H9 (cell line): ENCODE measurements at regions not wholly inside any gene's neighbourhood (a gene's known extent, or its start where the extent isn't known, plus 50 kb on each side); places are given as distances from the start of the nearest gene placed in this dataset.

Experiments used
- DNase-seq: peaks from one replicate; pipeline ENCODE4 v3.0.0-alpha.2; 2017
- H2AFZ ChIP-seq: one replicate; pipeline ENCODE4 v1.6.1; 2013; ENCODE audit warnings: mild to moderate bottlenecking, low read length, control low read depth, moderate library complexity
- H2AK5ac ChIP-seq: 2 replicates; pipeline ENCODE4 v1.6.1; 2013; ENCODE audit warnings: low read length, control low read depth, mixed read lengths; ENCODE audit not compliant: insufficient read length
- H2BK120ac ChIP-seq: one replicate; pipeline ENCODE4 v1.6.1; 2013; ENCODE audit warnings: low read depth, mild to moderate bottlenecking, low read length, control low read depth, inconsistent platforms; ENCODE audit not compliant: poor library complexity, severe bottlenecking
- H2BK12ac ChIP-seq: 2 replicates; pipeline ENCODE4 v1.6.1; 2013; ENCODE audit warnings: low read length, control low read depth, mixed read lengths, low read depth; ENCODE audit not compliant: insufficient read length
- H2BK15ac ChIP-seq: 2 replicates; pipeline ENCODE4 v1.6.1; 2013; ENCODE audit warnings: low read depth, low read length, control low read depth
- H2BK20ac ChIP-seq: one replicate; pipeline ENCODE4 v1.6.1; 2013; ENCODE audit warnings: low read depth, mild to moderate bottlenecking, low read length, control low read depth, inconsistent platforms; ENCODE audit not compliant: poor library complexity, severe bottlenecking
- H2BK5ac ChIP-seq: 2 replicates; pipeline ENCODE4 v1.6.1; 2013; ENCODE audit warnings: low read length, control low read depth, mixed read lengths; ENCODE audit not compliant: insufficient read length
- H3K14ac ChIP-seq: 2 replicates; pipeline ENCODE4 v1.6.1; 2013; ENCODE audit warnings: low read length, control low read depth; ENCODE audit not compliant: insufficient read depth
- H3K18ac ChIP-seq: 2 replicates; pipeline ENCODE4 v1.6.1; 2013; ENCODE audit warnings: low read depth, mild to moderate bottlenecking, mixed read lengths, low read length, control low read depth; ENCODE audit not compliant: insufficient read length
- H3K23ac ChIP-seq: 2 replicates; pipeline ENCODE4 v1.6.1; 2013; ENCODE audit warnings: low read length, control low read depth, mixed read lengths, low read depth; ENCODE audit not compliant: insufficient read length
- H3K23me2 ChIP-seq: 2 replicates; pipeline ENCODE4 v1.6.1; 2013; ENCODE audit warnings: low read depth, mild to moderate bottlenecking, mixed read lengths, low read length, control low read depth; ENCODE audit not compliant: insufficient read length, poor library complexity, severe bottlenecking
- H3K27ac ChIP-seq: 2 replicates; pipeline ENCODE4 v1.5.1; 2013; ENCODE audit warnings: low read length, control low read depth, mixed read lengths, low read depth; ENCODE audit not compliant: insufficient read length
- H3K27me3 ChIP-seq: 2 replicates; pipeline ENCODE4 v1.6.1; 2013; ENCODE audit warnings: low read length, control low read depth, inconsistent platforms; ENCODE audit not compliant: insufficient read depth
- H3K4ac ChIP-seq: 2 replicates; pipeline ENCODE4 v1.6.1; 2013; ENCODE audit warnings: low read depth, mild to moderate bottlenecking, control low read depth, inconsistent platforms, low read length, moderate library complexity
- H3K4me1 ChIP-seq: 2 replicates; pipeline ENCODE4 v1.6.1; 2013; ENCODE audit warnings: low read length, control low read depth, inconsistent platforms; ENCODE audit not compliant: insufficient read depth
- H3K4me2 ChIP-seq: 2 replicates; pipeline ENCODE4 v1.6.1; 2013; ENCODE audit warnings: low read length, control low read depth, mixed read lengths; ENCODE audit not compliant: insufficient read length, insufficient read depth
- H3K56ac ChIP-seq: 2 replicates; pipeline ENCODE4 v1.6.1; 2013; ENCODE audit warnings: low read depth, mild to moderate bottlenecking, mixed read lengths, low read length, control low read depth; ENCODE audit not compliant: insufficient read length
- H3K79me1 ChIP-seq: 2 replicates; pipeline ENCODE4 v1.6.1; 2013; ENCODE audit warnings: low read depth, mild to moderate bottlenecking, moderate library complexity, low read length, control low read depth, inconsistent platforms; ENCODE audit not compliant: insufficient read depth, poor library complexity, severe bottlenecking
- H3K79me2 ChIP-seq: 2 replicates; pipeline ENCODE4 v1.6.1; 2013; ENCODE audit warnings: low read length, control low read depth, inconsistent platforms; ENCODE audit not compliant: insufficient read depth
- H3K9ac ChIP-seq: 2 replicates; pipeline ENCODE4 v1.6.1; 2013; ENCODE audit warnings: low read length, control low read depth, mixed read lengths; ENCODE audit not compliant: insufficient read length; ENCODE audit errors: extremely low read depth
- H3K9me3 ChIP-seq: one replicate; pipeline ENCODE4 v1.6.1; 2013; ENCODE audit warnings: low read depth, low read length, inconsistent platforms; ENCODE audit not compliant: control insufficient read depth
- H3T11ph ChIP-seq: one replicate; pipeline ENCODE4 v1.6.1; 2013; ENCODE audit warnings: mild to moderate bottlenecking, low read length, control low read depth, inconsistent platforms
- H4K20me1 ChIP-seq: one replicate; pipeline ENCODE4 v1.6.1; 2013; ENCODE audit not compliant: control insufficient read depth, insufficient read length, insufficient read depth
- H4K5ac ChIP-seq: 2 replicates; pipeline ENCODE4 v1.6.1; 2013; ENCODE audit warnings: low read depth, mild to moderate bottlenecking, mixed read lengths, low read length, control low read depth; ENCODE audit not compliant: insufficient read length
- H4K8ac ChIP-seq: replicated peaks from 2 replicates; pipeline ENCODE4 v1.6.1; 2013; ENCODE audit warnings: low read length, control low read depth, mixed read lengths, low read depth; ENCODE audit not compliant: insufficient read length
- H4K91ac ChIP-seq: 2 replicates; pipeline ENCODE4 v1.6.1; 2013; ENCODE audit warnings: low read depth, mild to moderate bottlenecking, moderate library complexity, mixed read lengths, low read length, control low read depth; ENCODE audit not compliant: insufficient read length
- H3K27ac Mint-ChIP-seq, 3 experiments: 2 replicates in 2 of 3; 3 replicates in 1 of 3; pipeline ENCODE4 v1.8.0; 2020 to 2021; ENCODE audit warnings: mixed read lengths in 3 of 3, mild to moderate bottlenecking in 1 of 3, moderate library complexity in 1 of 3
- H3K27me3 Mint-ChIP-seq: 2 replicates; pipeline ENCODE4 v1.8.0; 2021; ENCODE audit warnings: low read depth, mild to moderate bottlenecking, moderate library complexity, mixed read lengths
- H3K36me3 Mint-ChIP-seq, 3 experiments: 2 replicates in 2 of 3; 3 replicates in 1 of 3; pipeline ENCODE4 v1.8.0; 2020 to 2021; ENCODE audit warnings: low read depth in 3 of 3, mixed read lengths in 3 of 3; ENCODE audit not compliant: insufficient read depth in 1 of 3
- H3K4me1 Mint-ChIP-seq, 2 experiments: 2 replicates each; pipeline ENCODE4 v1.8.0; 2020; ENCODE audit warnings: mixed read lengths in 2 of 2
- H3K4me3 Mint-ChIP-seq, 2 experiments: 2 replicates in 1 of 2; 3 replicates in 1 of 2; pipeline ENCODE4 v1.8.0; 2020 to 2021; ENCODE audit warnings: mild to moderate bottlenecking in 2 of 2, mixed read lengths in 2 of 2, moderate library complexity in 1 of 2
- H3K9me3 Mint-ChIP-seq, 2 experiments: 2 replicates in 1 of 2; 3 replicates in 1 of 2; pipeline ENCODE4 v1.8.0; 2020; ENCODE audit warnings: mild to moderate bottlenecking in 2 of 2, mixed read lengths in 2 of 2, moderate library complexity in 1 of 2
- CTCF ChIP-seq: fragments of 200-600 bp; sonication (generic); conservative IDR thresholded peaks from 3 replicates; pipeline ENCODE4 v1.8.0; 2021; ENCODE audit warnings: antibody characterized with exemption, mild to moderate bottlenecking
- WGBS: extraction: QIAGEN DNeasy Blood & Tissue Kit; methylation state at CpG from one replicate; pipeline ENCODE4 v1.1.7; 2013; ENCODE audit warnings: missing lambda C conversion rate, low lambda C conversion rate, mixed read lengths; ENCODE audit not compliant: insufficient read length; ENCODE audit errors: extremely low coverage; 5-methylcytosine and 5-hydroxymethylcytosine counted together

DNA sequence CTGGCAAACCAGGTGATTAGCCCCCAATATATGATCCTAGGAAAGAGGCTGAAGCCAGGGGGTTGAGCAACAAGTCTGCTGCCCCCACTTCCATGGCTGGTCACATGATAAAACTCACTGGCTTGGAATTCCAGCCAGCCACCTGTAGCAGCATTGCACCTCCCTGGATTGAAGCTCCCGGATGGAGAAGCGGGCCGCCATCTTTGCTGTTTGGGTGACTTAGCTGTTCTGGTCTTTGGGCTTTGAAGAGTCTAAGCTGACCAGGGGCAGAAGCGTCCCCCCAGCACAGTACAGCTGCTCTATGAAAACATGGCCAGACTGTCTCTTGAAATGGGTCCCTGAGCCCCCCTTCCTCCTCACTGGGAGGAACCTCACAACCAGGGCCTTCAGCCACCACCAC is 610.2 kb downstream of the ANXA1 start:
- Histone ChIP-seq H2AFZ (no peak overlapping the region), H3K56ac (no peak overlapping the region), H3K23ac (no peak overlapping the region), H4K20me1 (no peaks in the 10 kb centered on the region), H4K91ac (no peak overlapping the region), H3K27ac (no peak overlapping the region), H3K4me1 (no peaks in the 10 kb centered on the region), H3K4me2 (no peak overlapping the region), H2BK12ac (no peak overlapping the region), H2BK20ac (no peak overlapping the region), H2BK15ac (no peak overlapping the region), H2BK120ac (no peak overlapping the region), H3K4ac (no peak overlapping the region), H3K9ac (no peak overlapping the region), H3T11ph (no peak overlapping the region), H2BK5ac (no peak overlapping the region), H3K79me2 (no peaks in the 10 kb centered on the region), H3K14ac (no peak overlapping the region; the same call in 1 of the 2 replicates), H3K18ac (no peak overlapping the region), H3K23me2 (no peaks in the 10 kb centered on the region), H3K27me3 (no peaks in the 10 kb centered on the region), H4K5ac (no peak overlapping the region), H3K79me1 (no peaks in the 10 kb centered on the region), H3K9me3 (no peaks in the 10 kb centered on the region), H2AK5ac (no peak overlapping the region), H4K8ac (no peak overlapping the region)
- no peak for DNase-seq
- Mint-ChIP-seq H3K4me1 (no peaks in the 10 kb centered on the region), H3K9me3 (peaks cover 2 to 7% of the 10 kb centered on the region in 2 experiments; a peak in 2 of 5 replicates), H3K27ac (no peak overlapping the region), H3K36me3 (no peaks in the 10 kb centered on the region; a peak in 1 of 7 replicates), H3K27me3 (no peaks in the 10 kb centered on the region), H3K4me3 (no peak overlapping the region)
- no CpG with 5 or more reads among the region's 4 CpGs for WGBS
- TF ChIP-seq CTCF: no peak
